H9 (cell line): ENCODE measurements at regions not wholly inside any gene's neighbourhood (a gene's known extent, or its start where the extent isn't known, plus 50 kb on each side); places are given as distances from the start of the nearest gene placed in this dataset.

Source experiments
- DNase-seq: peaks from one replicate; pipeline ENCODE4 v3.0.0-alpha.2; 2017
- H2AFZ ChIP-seq: one replicate; pipeline ENCODE4 v1.6.1; 2013; ENCODE audit warnings: mild to moderate bottlenecking, low read length, control low read depth, moderate library complexity
- H2AK5ac ChIP-seq: 2 replicates; pipeline ENCODE4 v1.6.1; 2013; ENCODE audit warnings: low read length, control low read depth, mixed read lengths; ENCODE audit not compliant: insufficient read length
- H2BK120ac ChIP-seq: one replicate; pipeline ENCODE4 v1.6.1; 2013; ENCODE audit warnings: low read depth, mild to moderate bottlenecking, low read length, control low read depth, inconsistent platforms; ENCODE audit not compliant: poor library complexity, severe bottlenecking
- H2BK12ac ChIP-seq: 2 replicates; pipeline ENCODE4 v1.6.1; 2013; ENCODE audit warnings: low read length, control low read depth, mixed read lengths, low read depth; ENCODE audit not compliant: insufficient read length
- H2BK15ac ChIP-seq: 2 replicates; pipeline ENCODE4 v1.6.1; 2013; ENCODE audit warnings: low read depth, low read length, control low read depth
- H2BK20ac ChIP-seq: one replicate; pipeline ENCODE4 v1.6.1; 2013; ENCODE audit warnings: low read depth, mild to moderate bottlenecking, low read length, control low read depth, inconsistent platforms; ENCODE audit not compliant: poor library complexity, severe bottlenecking
- H2BK5ac ChIP-seq: 2 replicates; pipeline ENCODE4 v1.6.1; 2013; ENCODE audit warnings: low read length, control low read depth, mixed read lengths; ENCODE audit not compliant: insufficient read length
- H3K14ac ChIP-seq: 2 replicates; pipeline ENCODE4 v1.6.1; 2013; ENCODE audit warnings: low read length, control low read depth; ENCODE audit not compliant: insufficient read depth
- H3K18ac ChIP-seq: 2 replicates; pipeline ENCODE4 v1.6.1; 2013; ENCODE audit warnings: low read depth, mild to moderate bottlenecking, mixed read lengths, low read length, control low read depth; ENCODE audit not compliant: insufficient read length
- H3K23ac ChIP-seq: 2 replicates; pipeline ENCODE4 v1.6.1; 2013; ENCODE audit warnings: low read length, control low read depth, mixed read lengths, low read depth; ENCODE audit not compliant: insufficient read length
- H3K23me2 ChIP-seq: 2 replicates; pipeline ENCODE4 v1.6.1; 2013; ENCODE audit warnings: low read depth, mild to moderate bottlenecking, mixed read lengths, low read length, control low read depth; ENCODE audit not compliant: insufficient read length, poor library complexity, severe bottlenecking
- H3K27ac ChIP-seq: 2 replicates; pipeline ENCODE4 v1.5.1; 2013; ENCODE audit warnings: low read length, control low read depth, mixed read lengths, low read depth; ENCODE audit not compliant: insufficient read length
- H3K27me3 ChIP-seq: 2 replicates; pipeline ENCODE4 v1.6.1; 2013; ENCODE audit warnings: low read length, control low read depth, inconsistent platforms; ENCODE audit not compliant: insufficient read depth
- H3K4ac ChIP-seq: 2 replicates; pipeline ENCODE4 v1.6.1; 2013; ENCODE audit warnings: low read depth, mild to moderate bottlenecking, control low read depth, inconsistent platforms, low read length, moderate library complexity
- H3K4me1 ChIP-seq: 2 replicates; pipeline ENCODE4 v1.6.1; 2013; ENCODE audit warnings: low read length, control low read depth, inconsistent platforms; ENCODE audit not compliant: insufficient read depth
- H3K4me2 ChIP-seq: 2 replicates; pipeline ENCODE4 v1.6.1; 2013; ENCODE audit warnings: low read length, control low read depth, mixed read lengths; ENCODE audit not compliant: insufficient read length, insufficient read depth
- H3K56ac ChIP-seq: 2 replicates; pipeline ENCODE4 v1.6.1; 2013; ENCODE audit warnings: low read depth, mild to moderate bottlenecking, mixed read lengths, low read length, control low read depth; ENCODE audit not compliant: insufficient read length
- H3K79me1 ChIP-seq: 2 replicates; pipeline ENCODE4 v1.6.1; 2013; ENCODE audit warnings: low read depth, mild to moderate bottlenecking, moderate library complexity, low read length, control low read depth, inconsistent platforms; ENCODE audit not compliant: insufficient read depth, poor library complexity, severe bottlenecking
- H3K79me2 ChIP-seq: 2 replicates; pipeline ENCODE4 v1.6.1; 2013; ENCODE audit warnings: low read length, control low read depth, inconsistent platforms; ENCODE audit not compliant: insufficient read depth
- H3K9ac ChIP-seq: 2 replicates; pipeline ENCODE4 v1.6.1; 2013; ENCODE audit warnings: low read length, control low read depth, mixed read lengths; ENCODE audit not compliant: insufficient read length; ENCODE audit errors: extremely low read depth
- H3K9me3 ChIP-seq: one replicate; pipeline ENCODE4 v1.6.1; 2013; ENCODE audit warnings: low read depth, low read length, inconsistent platforms; ENCODE audit not compliant: control insufficient read depth
- H3T11ph ChIP-seq: one replicate; pipeline ENCODE4 v1.6.1; 2013; ENCODE audit warnings: mild to moderate bottlenecking, low read length, control low read depth, inconsistent platforms
- H4K20me1 ChIP-seq: one replicate; pipeline ENCODE4 v1.6.1; 2013; ENCODE audit not compliant: control insufficient read depth, insufficient read length, insufficient read depth
- H4K5ac ChIP-seq: 2 replicates; pipeline ENCODE4 v1.6.1; 2013; ENCODE audit warnings: low read depth, mild to moderate bottlenecking, mixed read lengths, low read length, control low read depth; ENCODE audit not compliant: insufficient read length
- H4K8ac ChIP-seq: replicated peaks from 2 replicates; pipeline ENCODE4 v1.6.1; 2013; ENCODE audit warnings: low read length, control low read depth, mixed read lengths, low read depth; ENCODE audit not compliant: insufficient read length
- H4K91ac ChIP-seq: 2 replicates; pipeline ENCODE4 v1.6.1; 2013; ENCODE audit warnings: low read depth, mild to moderate bottlenecking, moderate library complexity, mixed read lengths, low read length, control low read depth; ENCODE audit not compliant: insufficient read length
- H3K27ac Mint-ChIP-seq, 3 experiments: 2 replicates in 2 of 3; 3 replicates in 1 of 3; pipeline ENCODE4 v1.8.0; 2020 to 2021; ENCODE audit warnings: mixed read lengths in 3 of 3, mild to moderate bottlenecking in 1 of 3, moderate library complexity in 1 of 3
- H3K27me3 Mint-ChIP-seq: 2 replicates; pipeline ENCODE4 v1.8.0; 2021; ENCODE audit warnings: low read depth, mild to moderate bottlenecking, moderate library complexity, mixed read lengths
- H3K36me3 Mint-ChIP-seq, 3 experiments: 2 replicates in 2 of 3; 3 replicates in 1 of 3; pipeline ENCODE4 v1.8.0; 2020 to 2021; ENCODE audit warnings: low read depth in 3 of 3, mixed read lengths in 3 of 3; ENCODE audit not compliant: insufficient read depth in 1 of 3
- H3K4me1 Mint-ChIP-seq, 2 experiments: 2 replicates each; pipeline ENCODE4 v1.8.0; 2020; ENCODE audit warnings: mixed read lengths in 2 of 2
- H3K4me3 Mint-ChIP-seq, 2 experiments: 2 replicates in 1 of 2; 3 replicates in 1 of 2; pipeline ENCODE4 v1.8.0; 2020 to 2021; ENCODE audit warnings: mild to moderate bottlenecking in 2 of 2, mixed read lengths in 2 of 2, moderate library complexity in 1 of 2
- H3K9me3 Mint-ChIP-seq, 2 experiments: 2 replicates in 1 of 2; 3 replicates in 1 of 2; pipeline ENCODE4 v1.8.0; 2020; ENCODE audit warnings: mild to moderate bottlenecking in 2 of 2, mixed read lengths in 2 of 2, moderate library complexity in 1 of 2
- WGBS: extraction: QIAGEN DNeasy Blood & Tissue Kit; methylation state at CpG from one replicate; pipeline ENCODE4 v1.1.7; 2013; ENCODE audit warnings: missing lambda C conversion rate, low lambda C conversion rate, mixed read lengths; ENCODE audit not compliant: insufficient read length; ENCODE audit errors: extremely low coverage; 5-methylcytosine and 5-hydroxymethylcytosine counted together
- TF ChIP-seq, protein P1 (sequence below): fragments of 200-600 bp; sonication (generic); conservative IDR thresholded peaks from 3 replicates; pipeline ENCODE4 v1.8.0; 2021; ENCODE audit warnings: antibody characterized with exemption, mild to moderate bottlenecking

DNA sequence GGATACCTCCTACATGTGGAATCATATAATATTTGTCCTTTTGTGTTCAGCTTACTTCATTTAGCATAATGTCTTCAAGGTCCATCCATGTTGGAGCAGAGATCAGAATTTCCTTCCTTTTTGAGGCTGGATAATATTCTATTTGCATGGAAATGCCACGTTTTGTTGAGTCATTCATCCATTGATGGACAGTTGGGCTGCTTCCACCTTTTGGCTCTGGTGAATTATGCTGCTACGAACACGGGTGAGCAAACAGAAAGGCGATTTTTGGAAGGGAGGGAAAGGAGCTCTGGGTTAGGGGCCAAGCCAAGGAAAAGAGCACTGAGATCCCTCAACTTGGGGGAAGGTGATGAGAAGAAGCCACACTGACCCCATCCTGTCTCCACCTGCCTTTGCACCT lies 260.5 kb downstream of the TNS1 start:
- Histone ChIP-seq H3K23ac (no peak overlapping the region), H3K9me3 (no peaks in the 10 kb centered on the region), H2BK20ac (no peak overlapping the region), H3K4me1 (no peaks in the 10 kb centered on the region), H3T11ph (no peak overlapping the region), H2AK5ac (no peak overlapping the region), H3K4me2 (no peak overlapping the region), H2BK12ac (no peak overlapping the region), H4K5ac (no peak overlapping the region), H3K9ac (no peak overlapping the region), H3K79me2 (no peaks in the 10 kb centered on the region), H4K8ac (no peak overlapping the region), H3K56ac (no peak overlapping the region), H4K20me1 (no peaks in the 10 kb centered on the region), H3K23me2 (no peaks in the 10 kb centered on the region), H3K4ac (no peak overlapping the region), H2AFZ (no peak overlapping the region), H3K18ac (no peak overlapping the region), H3K79me1 (no peaks in the 10 kb centered on the region), H2BK5ac (no peak overlapping the region), H4K91ac (no peak overlapping the region), H3K27me3 (no peaks in the 10 kb centered on the region), H3K27ac (no peak overlapping the region), H3K14ac (no peak overlapping the region), H2BK120ac (no peak overlapping the region), H2BK15ac (no peak overlapping the region)
- TF ChIP-seq, protein P1, sequence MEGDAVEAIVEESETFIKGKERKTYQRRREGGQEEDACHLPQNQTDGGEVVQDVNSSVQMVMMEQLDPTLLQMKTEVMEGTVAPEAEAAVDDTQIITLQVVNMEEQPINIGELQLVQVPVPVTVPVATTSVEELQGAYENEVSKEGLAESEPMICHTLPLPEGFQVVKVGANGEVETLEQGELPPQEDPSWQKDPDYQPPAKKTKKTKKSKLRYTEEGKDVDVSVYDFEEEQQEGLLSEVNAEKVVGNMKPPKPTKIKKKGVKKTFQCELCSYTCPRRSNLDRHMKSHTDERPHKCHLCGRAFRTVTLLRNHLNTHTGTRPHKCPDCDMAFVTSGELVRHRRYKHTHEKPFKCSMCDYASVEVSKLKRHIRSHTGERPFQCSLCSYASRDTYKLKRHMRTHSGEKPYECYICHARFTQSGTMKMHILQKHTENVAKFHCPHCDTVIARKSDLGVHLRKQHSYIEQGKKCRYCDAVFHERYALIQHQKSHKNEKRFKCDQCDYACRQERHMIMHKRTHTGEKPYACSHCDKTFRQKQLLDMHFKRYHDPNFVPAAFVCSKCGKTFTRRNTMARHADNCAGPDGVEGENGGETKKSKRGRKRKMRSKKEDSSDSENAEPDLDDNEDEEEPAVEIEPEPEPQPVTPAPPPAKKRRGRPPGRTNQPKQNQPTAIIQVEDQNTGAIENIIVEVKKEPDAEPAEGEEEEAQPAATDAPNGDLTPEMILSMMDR, result no peak
- H3K4me1 Mint-ChIP-seq, result 0 out of 4 replicates have a peak, but pooled peaks cover 0 to 3% of the 10 kb centered on the region in 2 experiments
- H3K36me3 Mint-ChIP-seq, result no peaks in the 10 kb centered on the region; a peak in 1 of 7 replicates
- no CpG with 5 or more reads among the region's 4 CpGs for WGBS
- DNase-seq, result no peak
- H3K9me3 Mint-ChIP-seq, result no peaks in the 10 kb centered on the region
- no peak overlapping the region for H3K27ac Mint-ChIP-seq
- H3K4me3 Mint-ChIP-seq, result no peak overlapping the region
- H3K27me3 Mint-ChIP-seq, result peaks cover 5% of the 10 kb centered on the region
